Uterus (tissue), 3 donors: ENCODE measurements at regions not wholly inside any gene's neighbourhood (a gene's known extent, or its start where the extent isn't known, plus 50 kb on each side); places are given as distances from the start of the nearest gene placed in this dataset.

ENCODE experiments used
- DNase-seq, 2 donors: peaks; one replicate each; pipeline ENCODE4 v3.0.0-alpha.2; 2019 to 2020
- H3K27ac ChIP-seq, 2 donors: fragments of 200-600 bp; sonication (generic); 1 replicate in 1 of 2; 2 replicates in 1 of 2; pipeline ENCODE4 v1.5.1; 2016 to 2018
- H3K27me3 ChIP-seq, 2 donors: fragments of 200-600 bp; sonication (generic); one replicate each; pipeline ENCODE4 v1.5.1; 2018 to 2019; ENCODE audit warnings: control low read depth in 1 of 2
- H3K36me3 ChIP-seq, 2 donors: fragments of 200-600 bp; sonication (generic); one replicate each; pipeline ENCODE4 v1.5.1; 2019; ENCODE audit warnings: control low read depth in 1 of 2
- H3K4me1 ChIP-seq, 2 donors: fragments of 200-600 bp; sonication (generic); one replicate each; pipeline ENCODE4 v1.5.1; 2018 to 2019; ENCODE audit warnings: control low read depth in 1 of 2
- H3K4me3 ChIP-seq, 2 donors: fragments of 200-600 bp; sonication (generic); 1 replicate in 1 of 2; 2 replicates in 1 of 2; pipeline ENCODE4 v1.5.1; 2018 to 2019; ENCODE audit warnings: mild to moderate bottlenecking in 1 of 2
- H3K9me3 ChIP-seq, 2 donors: fragments of 200-600 bp; sonication (generic); one replicate each; pipeline ENCODE4 v1.5.1; 2019; ENCODE audit warnings: control low read depth in 1 of 2
- CTCF ChIP-seq, 4 experiments: fragments of 200-600 bp in 2 of 4; fragments of 450-650 bp in 2 of 4; sonication (generic) in 2 of 4; IDR thresholded peaks; one replicate each; pipeline ENCODE4 v1.5.1; 2016 to 2019; ENCODE audit warnings: antibody characterized with exemption in 4 of 4, mild to moderate bottlenecking in 2 of 4, moderate library complexity in 1 of 4
- POLR2A ChIP-seq, 2 donors: fragments of 450-650 bp; IDR thresholded peaks; one replicate each; pipeline ENCODE4 v1.6.1; 2016; ENCODE audit warnings: antibody characterized with exemption in 2 of 2, mild to moderate bottlenecking in 1 of 2, moderate library complexity in 1 of 2
- intact Hi-C: fragments of 100-400 bp; cut with DNase I; formaldehyde crosslinking; loops from one replicate; pipeline ENCODE4 v1.15.1; 2023; ENCODE audit warnings: low total_unique reads
- donor health status: DM: yes; HTN: yes; CAD: no.

GRCh38 chr18:67243799-67244587 is 272.5 kb downstream of the DSEL start:
- Histone ChIP-seq H3K27me3 (no peaks in the 10 kb centered on the region), H3K4me1 (no peaks in the 10 kb centered on the region), H3K27ac (no peak overlapping the region), H3K4me3 (peak overlapping the region in 1 of 2 donors; percentile 4), H3K36me3 (no peaks in the 10 kb centered on the region), H3K9me3 (no peaks in the 10 kb centered on the region)
- no peak for DNase-seq
- TF ChIP-seq POLR2A (IDR thresholded peaks at IDR 0.05) = no peak
- TF ChIP-seq CTCF (IDR thresholded peaks at IDR 0.05) = no peak
- intact Hi-C loops = no loop called here

DNA sequence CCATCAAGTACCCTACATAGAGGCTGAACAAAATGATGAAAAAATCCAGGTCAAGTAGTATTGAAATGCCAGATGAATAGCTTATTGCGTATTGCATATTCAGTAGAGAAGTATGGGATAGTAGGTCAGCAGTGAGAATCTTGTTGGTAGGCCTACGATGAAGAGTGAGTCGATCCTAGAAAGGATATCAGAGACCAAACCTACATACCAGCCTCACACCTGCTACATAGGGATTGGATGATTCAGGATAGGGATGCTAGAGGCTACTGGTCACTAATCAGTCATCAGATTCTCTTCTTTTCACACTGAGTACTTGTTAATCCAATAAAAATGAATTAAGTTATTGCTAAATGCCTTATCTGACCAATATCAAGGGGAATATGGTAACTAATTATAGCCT is 274.5 kb downstream of the DSEL start:
- H3K4me3 ChIP-seq = no peak overlapping the region
- intact Hi-C loops = no loop called here
- H3K36me3 ChIP-seq = no peaks in the 10 kb centered on the region
- no peak for DNase-seq
- no peaks in the 10 kb centered on the region for H3K9me3 ChIP-seq
- no peaks in the 10 kb centered on the region for H3K4me1 ChIP-seq
- H3K27me3 ChIP-seq = no peaks in the 10 kb centered on the region
- no peak overlapping the region for H3K27ac ChIP-seq
- TF ChIP-seq POLR2A (IDR thresholded peaks at IDR 0.05) (no peak), CTCF (IDR thresholded peaks at IDR 0.05) (no peak)

DNA sequence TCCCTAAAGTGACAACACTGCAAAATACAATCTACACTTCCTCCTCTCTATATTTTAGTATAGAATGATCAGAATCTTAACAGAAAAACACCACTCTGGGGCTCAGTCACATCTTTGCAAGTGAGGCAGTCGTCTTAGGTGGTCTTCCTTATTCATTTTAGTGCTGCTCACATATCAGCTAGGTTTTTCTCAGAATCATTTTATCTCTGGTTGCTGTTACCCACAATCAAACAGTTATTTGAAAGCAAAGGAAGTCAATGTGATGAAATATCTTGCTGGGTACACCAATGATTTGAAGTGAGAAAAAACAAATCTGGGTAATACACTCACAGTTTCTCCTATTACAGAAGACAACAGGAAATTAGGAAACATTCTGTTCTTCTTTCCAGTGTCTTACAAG is 275.2 kb downstream of the DSEL start:
- Histone ChIP-seq H3K27me3 (no peaks in the 10 kb centered on the region), H3K4me1 (no peaks in the 10 kb centered on the region), H3K27ac (no peak overlapping the region), H3K36me3 (no peaks in the 10 kb centered on the region), H3K9me3 (no peaks in the 10 kb centered on the region), H3K4me3 (no peak overlapping the region)
- intact Hi-C loops = no loop called here
- TF ChIP-seq POLR2A (IDR thresholded peaks at IDR 0.05) (no peak), CTCF (IDR thresholded peaks at IDR 0.05) (no peak)
- no peak for DNase-seq

DNA sequence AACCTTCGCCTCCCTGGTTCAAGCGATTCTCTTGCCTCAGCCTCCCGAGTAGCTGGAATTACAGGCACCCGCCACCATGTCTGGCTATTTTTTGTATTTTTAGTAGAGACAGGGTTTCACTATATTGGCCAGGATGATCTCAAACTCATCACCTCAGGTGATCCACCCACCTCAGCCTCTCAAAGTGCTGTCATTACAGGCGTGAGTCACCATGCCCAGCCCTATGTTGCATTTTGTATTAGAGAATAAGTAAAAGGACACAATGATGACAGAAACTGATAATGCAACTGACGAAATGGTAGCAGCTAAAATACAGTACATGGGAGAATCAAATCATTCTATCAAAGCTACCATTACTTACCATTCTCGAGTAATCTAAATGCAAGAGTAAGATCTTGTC is 276.7 kb downstream of the DSEL start:
- H3K27me3 ChIP-seq = no peaks in the 10 kb centered on the region
- H3K36me3 ChIP-seq = no peaks in the 10 kb centered on the region
- TF ChIP-seq CTCF (IDR thresholded peaks at IDR 0.05) (no peak), POLR2A (IDR thresholded peaks at IDR 0.05) (no peak)
- no peaks in the 10 kb centered on the region for H3K9me3 ChIP-seq
- intact Hi-C loops = no loop called here
- DNase-seq = no peak
- H3K4me3 ChIP-seq = no peak overlapping the region
- no peaks in the 10 kb centered on the region for H3K4me1 ChIP-seq
- H3K27ac ChIP-seq = no peak overlapping the region

GRCh38 chr18:67232991-67233390 is 283.5 kb downstream of the DSEL start:
- intact Hi-C loops = no loop called here
- no peak for TF ChIP-seq CTCF (IDR thresholded peaks at IDR 0.05)
- no peak for TF ChIP-seq POLR2A (IDR thresholded peaks at IDR 0.05)

More at GRCh38 chr18:67232991-67233390, 283.5 kb downstream of the DSEL start:
- H3K9me3 ChIP-seq = no peaks in the 10 kb centered on the region
- H3K36me3 ChIP-seq = no peaks in the 10 kb centered on the region
- H3K4me1 ChIP-seq = no peaks in the 10 kb centered on the region
- H3K27me3 ChIP-seq = no peaks in the 10 kb centered on the region
- no peak for DNase-seq
- no peak overlapping the region for H3K4me3 ChIP-seq
- no peak overlapping the region for H3K27ac ChIP-seq
